BJ (cell line): ENCODE measurements at regions not wholly inside any gene's neighbourhood (a gene's known extent, or its start where the extent isn't known, plus 50 kb on each side); places are given as distances from the start of the nearest gene placed in this dataset.

Experiments
- CTCF ChIA-PET: fragments of 350-600 bp; formaldehyde crosslinking; extraction: SDS; loops from one replicate; lab custom pipeline; 2021; ENCODE audit warnings: antibody characterized with exemption, inconsistent platforms; lab: Yijun Ruan, JAX
- POLR2A ChIA-PET: fragments of 300-600 bp; sonication (Branson Sonifier 250); formaldehyde crosslinking; extraction: SDS; loops from one replicate; lab custom pipeline; 2021; ENCODE audit warnings: antibody characterized with exemption; lab: Charles Lee
- DNase-seq: peaks from one replicate; pipeline ENCODE4 v3.0.0-alpha.2; 2011; ENCODE audit warnings: low read depth
- H3K27me3 ChIP-seq: 2 replicates; pipeline ENCODE4 v1.6.0; 2011; ENCODE audit warnings: low read length; ENCODE audit not compliant: control insufficient read depth, insufficient read depth
- H3K36me3 ChIP-seq: 2 replicates; pipeline ENCODE4 v1.5.1; 2011; ENCODE audit warnings: low read length; ENCODE audit not compliant: control insufficient read depth, insufficient read depth
- H3K4me3 ChIP-seq: 2 replicates; pipeline ENCODE4 v1.5.1; 2011; ENCODE audit warnings: low read depth, mild to moderate bottlenecking, control low read depth, low read length
- TF ChIP-seq, protein P1 (sequence below): IDR thresholded peaks from 2 replicates; pipeline ENCODE4 v1.5.1; 2011; ENCODE audit warnings: low read depth, mild to moderate bottlenecking, control low read depth, inconsistent platforms, low read length, moderate library complexity; ENCODE audit not compliant: insufficient read depth

DNA sequence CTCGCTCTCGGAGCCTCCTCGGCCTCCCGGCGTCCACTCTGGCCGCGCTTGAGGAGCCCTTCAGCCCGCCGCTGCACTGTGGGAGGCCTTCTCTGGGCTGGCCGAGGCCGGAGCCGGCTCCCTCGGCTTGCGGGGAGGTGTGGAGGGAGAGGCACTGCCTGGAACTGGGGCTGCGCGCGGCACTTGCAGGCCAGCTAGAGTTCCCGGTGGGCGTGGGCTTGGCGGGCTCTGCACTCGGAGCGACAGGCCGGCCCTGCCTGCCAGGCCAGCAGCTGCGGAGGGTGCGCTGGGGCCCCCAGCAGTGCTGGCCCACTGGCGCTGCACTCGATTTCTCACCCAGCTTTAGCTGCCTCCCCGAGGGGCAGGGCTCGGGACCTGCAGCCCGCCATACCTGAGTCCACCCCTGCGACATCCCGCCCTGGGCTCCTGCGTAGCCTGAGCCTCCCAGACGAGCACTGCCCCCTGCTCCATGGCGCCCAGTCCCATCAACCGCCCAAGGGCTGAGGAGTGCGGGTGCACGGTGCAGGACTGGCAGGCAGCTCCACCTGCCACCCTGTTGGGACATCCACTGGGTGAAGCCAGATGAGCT, 765.0 kb downstream of the IGSF11 start:
- H3K36me3 ChIP-seq, result no peaks in the 10 kb centered on the region
- no peaks in the 10 kb centered on the region for H3K27me3 ChIP-seq
- H3K4me3 ChIP-seq, result no peak overlapping the region
- CTCF ChIA-PET, result no interaction called here
- DNase-seq, result no peak
- TF ChIP-seq, protein P1, sequence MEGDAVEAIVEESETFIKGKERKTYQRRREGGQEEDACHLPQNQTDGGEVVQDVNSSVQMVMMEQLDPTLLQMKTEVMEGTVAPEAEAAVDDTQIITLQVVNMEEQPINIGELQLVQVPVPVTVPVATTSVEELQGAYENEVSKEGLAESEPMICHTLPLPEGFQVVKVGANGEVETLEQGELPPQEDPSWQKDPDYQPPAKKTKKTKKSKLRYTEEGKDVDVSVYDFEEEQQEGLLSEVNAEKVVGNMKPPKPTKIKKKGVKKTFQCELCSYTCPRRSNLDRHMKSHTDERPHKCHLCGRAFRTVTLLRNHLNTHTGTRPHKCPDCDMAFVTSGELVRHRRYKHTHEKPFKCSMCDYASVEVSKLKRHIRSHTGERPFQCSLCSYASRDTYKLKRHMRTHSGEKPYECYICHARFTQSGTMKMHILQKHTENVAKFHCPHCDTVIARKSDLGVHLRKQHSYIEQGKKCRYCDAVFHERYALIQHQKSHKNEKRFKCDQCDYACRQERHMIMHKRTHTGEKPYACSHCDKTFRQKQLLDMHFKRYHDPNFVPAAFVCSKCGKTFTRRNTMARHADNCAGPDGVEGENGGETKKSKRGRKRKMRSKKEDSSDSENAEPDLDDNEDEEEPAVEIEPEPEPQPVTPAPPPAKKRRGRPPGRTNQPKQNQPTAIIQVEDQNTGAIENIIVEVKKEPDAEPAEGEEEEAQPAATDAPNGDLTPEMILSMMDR, result no peak
- POLR2A ChIA-PET, result no interaction called here

GRCh38 chr3:118272991-118273390, 761.7 kb downstream of the IGSF11 start:
- no peaks in the 10 kb centered on the region for H3K27me3 ChIP-seq
- no peaks in the 10 kb centered on the region for H3K36me3 ChIP-seq
- DNase-seq, result no peak
- ChIA-PET CTCF (no interaction called here), POLR2A (no interaction called here)
- no peak overlapping the region for H3K4me3 ChIP-seq
- TF ChIP-seq, protein P1, result no peak

GRCh38 chr3:118277814-118278213, 756.8 kb downstream of the IGSF11 start:
- ChIA-PET POLR2A (no interaction called here), CTCF (no interaction called here)
- Histone ChIP-seq H3K4me3 (no peak overlapping the region), H3K27me3 (no peaks in the 10 kb centered on the region), H3K36me3 (no peaks in the 10 kb centered on the region)
- DNase-seq, result no peak
- TF ChIP-seq, protein P1, result no peak

DNA sequence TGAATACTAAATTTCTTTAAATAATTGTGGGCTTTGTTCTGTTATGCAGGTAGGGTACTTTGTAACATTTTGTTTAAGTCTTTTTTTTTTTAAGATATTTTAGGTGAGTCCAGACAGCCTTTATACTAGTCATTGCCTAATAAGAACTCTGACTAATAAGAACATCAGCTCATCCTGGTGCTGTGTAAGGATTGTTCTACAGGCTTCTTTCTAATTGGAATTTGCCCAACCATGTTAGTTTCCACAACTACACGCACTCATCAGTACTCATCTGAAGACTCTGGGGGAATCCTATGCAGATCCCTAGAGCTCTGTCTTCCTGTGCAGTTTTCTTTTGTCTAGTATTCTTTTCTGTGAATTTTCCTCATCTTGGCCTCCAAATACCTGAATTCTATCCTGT, 741.8 kb downstream of the IGSF11 start:
- Histone ChIP-seq H3K27me3 (no peaks in the 10 kb centered on the region), H3K36me3 (no peaks in the 10 kb centered on the region), H3K4me3 (no peak overlapping the region)
- ChIA-PET CTCF (no interaction called here), POLR2A (no interaction called here)
- no peak for DNase-seq
- TF ChIP-seq, protein P1, result no peak

GRCh38 chr3:118298133-118298532, 736.5 kb downstream of the IGSF11 start:
- TF ChIP-seq, protein P1, result no peak
- no peak overlapping the region for H3K4me3 ChIP-seq
- no peak for DNase-seq
- no peaks in the 10 kb centered on the region for H3K27me3 ChIP-seq
- POLR2A ChIA-PET, result no interaction called here
- CTCF ChIA-PET, result interaction anchor here (0.9 kb wide), 1 partner anchor 9 kb away, joined by 3 read pairs; no protein-coding TSS in a partner anchor
- no peaks in the 10 kb centered on the region for H3K36me3 ChIP-seq
